ENCODE measurements at regions not wholly inside any gene's neighbourhood (a gene's known extent, or its start where the extent isn't known, plus 50 kb on each side); places are given as distances from the start of the nearest gene placed in this dataset.

- no peak for DNase-seq
- intact Hi-C loops (cut with micrococcal nuclease): no loop called here
- no peak overlapping the region for H3K27ac ChIP-seq (replicated peaks)
- no peak overlapping the region for H3K4me3 ChIP-seq
- no peaks in the 10 kb centered on the region for H3K36me3 ChIP-seq
- no peaks in the 10 kb centered on the region for H3K27me3 ChIP-seq (ENCODE audit: low read depth)
- peaks cover 10% of the 10 kb centered on the region for H3K9me3 ChIP-seq (replicated peaks)
- no peak for TF ChIP-seq CTCF (IDR thresholded peaks at IDR 0.05; ENCODE audit: borderline replicate concordance)
- no peaks in the 10 kb centered on the region for H3K4me1 ChIP-seq
Measured at GRCh38 chr3:163491714-163492113, 1586.6 kb downstream of the SI start.

- peak; percentile 34 for TF ChIP-seq CTCF (IDR thresholded peaks at IDR 0.05; ENCODE audit: borderline replicate concordance)
- Histone ChIP-seq H3K36me3 (no peaks in the 10 kb centered on the region), H3K27ac (replicated peaks) (no peak overlapping the region), H3K4me1 (no peaks in the 10 kb centered on the region), H3K9me3 (replicated peaks) (peaks cover 11% of the 10 kb centered on the region), H3K27me3 (ENCODE audit: low read depth) (no peaks in the 10 kb centered on the region), H3K4me3 (no peak overlapping the region)
- intact Hi-C loops (cut with micrococcal nuclease): no loop called here
- no peak for DNase-seq
Measured at GRCh38 chr3:163490119-163490518, 1588.2 kb downstream of the SI start.

GRCh38 chr3:163482695-163483094, 1595.6 kb downstream of the SI start:
- Histone ChIP-seq H3K4me1 (no peaks in the 10 kb centered on the region), H3K9me3 (replicated peaks) (peaks cover 8% of the 10 kb centered on the region), H3K4me3 (no peak overlapping the region), H3K36me3 (no peaks in the 10 kb centered on the region), H3K27me3 (ENCODE audit: low read depth) (no peaks in the 10 kb centered on the region), H3K27ac (replicated peaks) (no peak overlapping the region)
- intact Hi-C loops (cut with micrococcal nuclease): no loop called here
- DNase-seq: no peak
- TF ChIP-seq CTCF (IDR thresholded peaks at IDR 0.05; ENCODE audit: borderline replicate concordance): no peak

GRCh38 chr3:163481738-163482137, 1596.6 kb downstream of the SI start:
- Histone ChIP-seq H3K27me3 (ENCODE audit: low read depth) (no peaks in the 10 kb centered on the region), H3K4me3 (no peak overlapping the region), H3K9me3 (replicated peaks) (peaks cover 8% of the 10 kb centered on the region), H3K36me3 (no peaks in the 10 kb centered on the region), H3K27ac (replicated peaks) (no peak overlapping the region), H3K4me1 (no peaks in the 10 kb centered on the region)
- intact Hi-C loops (cut with micrococcal nuclease): no loop called here
- DNase-seq: no peak
- TF ChIP-seq CTCF (IDR thresholded peaks at IDR 0.05; ENCODE audit: borderline replicate concordance): no peak

- Histone ChIP-seq H3K27ac (replicated peaks) (no peak overlapping the region), H3K27me3 (ENCODE audit: low read depth) (no peaks in the 10 kb centered on the region), H3K36me3 (no peaks in the 10 kb centered on the region), H3K4me3 (no peak overlapping the region), H3K4me1 (no peaks in the 10 kb centered on the region), H3K9me3 (replicated peaks) (peaks cover 3% of the 10 kb centered on the region)
- DNase-seq: no peak
- no peak for TF ChIP-seq CTCF (IDR thresholded peaks at IDR 0.05; ENCODE audit: borderline replicate concordance)
- intact Hi-C loops (cut with micrococcal nuclease): no loop called here
Measured at GRCh38 chr3:163476179-163476578, 1602.1 kb downstream of the SI start.

GRCh38 chr3:163474766-163475165, 1603.5 kb downstream of the SI start:
- Histone ChIP-seq H3K9me3 (replicated peaks) (peaks cover 12% of the 10 kb centered on the region), H3K36me3 (no peaks in the 10 kb centered on the region), H3K27ac (replicated peaks) (no peak overlapping the region), H3K4me3 (no peak overlapping the region), H3K27me3 (ENCODE audit: low read depth) (no peaks in the 10 kb centered on the region), H3K4me1 (no peaks in the 10 kb centered on the region)
- intact Hi-C loops (cut with micrococcal nuclease): no loop called here
- DNase-seq: no peak
- no peak for TF ChIP-seq CTCF (IDR thresholded peaks at IDR 0.05; ENCODE audit: borderline replicate concordance)
